Neural progenitor cell (in vitro differentiated cells): ENCODE measurements at regions not wholly inside any gene's neighbourhood (a gene's known extent, or its start where the extent isn't known, plus 50 kb on each side); places are given as distances from the start of the nearest gene placed in this dataset.

ENCODE experiments used
- CTCF ChIP-seq: fragments of 200-600 bp; sonication (generic); IDR thresholded peaks from 2 replicates; pipeline ENCODE4 v1.5.1; 2017; ENCODE audit warnings: antibody characterized with exemption, mild to moderate bottlenecking
- EZH2 ChIP-seq: fragments of 200-600 bp; sonication (generic); IDR thresholded peaks from 2 replicates; pipeline ENCODE4 v1.6.1; 2017; ENCODE audit warnings: antibody characterized with exemption, mild to moderate bottlenecking, moderate library complexity
- EZH2phosphoT487 ChIP-seq: fragments of 200-600 bp; sonication (generic); IDR thresholded peaks from 2 replicates; pipeline ENCODE4 v1.6.1; 2017; ENCODE audit warnings: antibody characterized with exemption

GRCh38 chr22:48096411-48096810 is 1334.0 kb downstream of the TBC1D22A start:
- no peak for TF ChIP-seq CTCF
- TF ChIP-seq EZH2: no peak
- no peak for TF ChIP-seq EZH2phosphoT487
